ELR (cell line): ENCODE measurements at regions not wholly inside any gene's neighbourhood (a gene's known extent, or its start where the extent isn't known, plus 50 kb on each side); places are given as distances from the start of the nearest gene placed in this dataset.

Experiments used
- DNase-seq: peaks from one replicate; pipeline ENCODE4 v3.0.0-alpha.2; 2015; ENCODE audit warnings: low read depth

- DNase-seq = no peak
Observed at GRCh38 chr2:3138621-3139020, 239.0 kb downstream of the EIPR1 start.

- DNase-seq = no peak
Observed at GRCh38 chr2:3137651-3138300, 239.8 kb downstream of the EIPR1 start.

GRCh38 chr2:3135676-3136075 lies 241.9 kb downstream of the EIPR1 start:
- no peak for DNase-seq

- no peak for DNase-seq
Observed at GRCh38 chr2:3134026-3134571, 243.5 kb downstream of the EIPR1 start.

- DNase-seq = no peak
Observed at GRCh38 chr2:3132966-3133365, 244.7 kb downstream of the EIPR1 start.

- no peak for DNase-seq
Observed at GRCh38 chr2:3132466-3132865, 245.2 kb downstream of the EIPR1 start.

GRCh38 chr2:3131636-3132326 lies 245.8 kb downstream of the EIPR1 start:
- no peak for DNase-seq

- no peak for DNase-seq
Observed at GRCh38 chr2:3130889-3131635, 246.6 kb downstream of the EIPR1 start.

GRCh38 chr2:3130444-3130843 lies 247.2 kb downstream of the EIPR1 start:
- DNase-seq = no peak

GRCh38 chr2:3129867-3130266 lies 247.8 kb downstream of the EIPR1 start:
- DNase-seq = no peak

GRCh38 chr2:3128786-3129185 lies 248.8 kb downstream of the EIPR1 start:
- no peak for DNase-seq

- no peak for DNase-seq
Observed at GRCh38 chr2:3127710-3128109, 249.9 kb downstream of the EIPR1 start.

- no peak for DNase-seq
Observed at GRCh38 chr2:3126911-3127621, 250.6 kb downstream of the EIPR1 start.

- no peak for DNase-seq
Observed at GRCh38 chr2:3126171-3126910, 251.3 kb downstream of the EIPR1 start.

GRCh38 chr2:3125761-3126130 lies 251.9 kb downstream of the EIPR1 start:
- no peak for DNase-seq

GRCh38 chr2:3125001-3125760 lies 252.4 kb downstream of the EIPR1 start:
- DNase-seq = no peak

- no peak for DNase-seq
Observed at GRCh38 chr2:3122525-3122924, 255.1 kb downstream of the EIPR1 start.

GRCh38 chr2:3121601-3122000 lies 256.0 kb downstream of the EIPR1 start:
- DNase-seq = peak; percentile 41

- DNase-seq = no peak
Observed at GRCh38 chr2:3117650-3118216, 259.9 kb downstream of the EIPR1 start.

GRCh38 chr2:3116371-3116770 lies 261.2 kb downstream of the EIPR1 start:
- no peak for DNase-seq
